ENCODE measurements at regions not wholly inside any gene's neighbourhood (a gene's known extent, or its start where the extent isn't known, plus 50 kb on each side); places are given as distances from the start of the nearest gene placed in this dataset.
"Not testable (repeated sequence)": the region's sequence is repeated elsewhere in the genome, so short reads cannot be mapped to it uniquely, and the experiment has no call there.

DNA sequence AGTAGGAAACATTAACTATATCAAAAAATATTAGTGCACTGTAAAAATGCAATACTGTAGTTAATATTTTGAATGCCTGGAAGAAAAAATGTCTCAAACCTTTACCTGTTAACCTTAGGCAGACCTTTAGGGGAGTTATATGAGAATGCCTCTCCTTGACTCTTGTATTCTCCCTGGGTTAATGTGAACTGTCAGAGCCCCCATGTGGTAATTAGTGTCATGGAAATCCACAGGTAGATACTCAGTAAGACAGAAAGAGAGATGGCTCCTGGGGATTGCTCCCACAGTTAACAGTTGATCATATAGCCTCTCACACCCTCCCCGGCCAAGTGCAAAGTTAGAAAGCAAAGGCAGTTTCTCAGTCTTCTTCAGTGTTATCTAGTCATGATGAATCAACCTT is 742.8 kb downstream of the NR2F1-AS1 start:
- peaks cover 10% of the 10 kb centered on the region for H3K9me3 Mint-ChIP-seq
- no peaks in the 10 kb centered on the region for H3K36me3 Mint-ChIP-seq (ENCODE audit: low read depth)
- no peak overlapping the region for H3K4me3 Mint-ChIP-seq
- H3K27me3 Mint-ChIP-seq = no peaks in the 10 kb centered on the region
- no peaks in the 10 kb centered on the region for H3K4me1 Mint-ChIP-seq (ENCODE audit: low read depth)
- H3K27ac Mint-ChIP-seq = no peak overlapping the region

DNA sequence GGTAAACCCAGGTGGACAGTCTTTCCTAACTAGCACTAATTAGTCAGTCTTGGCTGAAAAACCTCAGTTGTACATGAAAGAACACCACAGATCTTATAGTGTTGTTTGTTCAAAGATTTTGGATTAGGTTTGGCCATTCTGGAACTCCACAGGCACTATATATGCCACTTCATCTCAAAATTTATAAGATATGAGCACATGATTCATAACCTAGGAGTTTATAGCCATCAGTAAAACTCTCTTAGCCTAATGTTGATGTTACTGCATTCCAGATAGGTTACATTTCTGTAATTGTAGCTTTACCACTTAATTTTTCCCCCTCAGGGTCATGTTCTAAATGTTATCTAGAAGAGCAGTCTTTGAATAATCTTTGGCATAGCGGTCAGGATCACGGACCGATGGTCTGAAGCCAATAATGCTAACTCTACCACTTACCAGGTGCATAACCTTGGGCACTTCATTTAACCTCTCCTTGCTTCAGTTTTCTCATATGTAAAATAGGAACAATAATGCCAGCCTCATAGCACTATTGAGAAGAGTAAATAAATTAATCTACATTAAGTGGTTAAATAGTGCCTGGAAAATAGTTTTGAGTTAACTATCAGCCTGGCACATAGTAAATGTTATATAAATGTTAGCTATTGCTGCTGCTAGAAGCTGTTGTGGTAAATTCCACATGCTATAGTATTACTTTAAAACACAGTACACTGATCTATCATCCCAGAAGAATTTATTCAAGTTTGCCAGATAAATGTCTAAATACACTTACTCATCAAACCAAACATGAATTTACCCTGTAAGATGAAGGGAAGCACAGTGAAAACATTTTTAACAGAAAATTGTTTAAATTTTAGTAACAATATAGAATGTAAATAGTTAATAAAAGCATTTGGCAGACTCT is 743.9 kb downstream of the NR2F1-AS1 start:
- H3K27ac Mint-ChIP-seq = no peak overlapping the region
- H3K27me3 Mint-ChIP-seq = no peaks in the 10 kb centered on the region
- H3K4me3 Mint-ChIP-seq = no peak overlapping the region
- H3K9me3 Mint-ChIP-seq = peaks cover 16% of the 10 kb centered on the region
- no peaks in the 10 kb centered on the region for H3K4me1 Mint-ChIP-seq (ENCODE audit: low read depth)
- H3K36me3 Mint-ChIP-seq (ENCODE audit: low read depth) = no peaks in the 10 kb centered on the region

- no peak overlapping the region for H3K27ac Mint-ChIP-seq
- H3K9me3 Mint-ChIP-seq = peaks cover 12% of the 10 kb centered on the region
- no peaks in the 10 kb centered on the region for H3K36me3 Mint-ChIP-seq (ENCODE audit: low read depth)
- no peaks in the 10 kb centered on the region for H3K4me1 Mint-ChIP-seq (ENCODE audit: low read depth)
- H3K4me3 Mint-ChIP-seq = no peak overlapping the region
- no peaks in the 10 kb centered on the region for H3K27me3 Mint-ChIP-seq
Measured at GRCh38 chr5:92835712-92836111, 745.3 kb downstream of the NR2F1-AS1 start.

GRCh38 chr5:92823551-92823950 is 757.5 kb downstream of the NR2F1-AS1 start:
- H3K9me3 Mint-ChIP-seq; H3K36me3 Mint-ChIP-seq (ENCODE audit: low read depth); H3K4me1 Mint-ChIP-seq (ENCODE audit: low read depth); H3K27ac Mint-ChIP-seq; H3K4me3 Mint-ChIP-seq; H3K27me3 Mint-ChIP-seq: not testable (repeated sequence)

GRCh38 chr5:92822183-92822582 is 758.8 kb downstream of the NR2F1-AS1 start:
- Mint-ChIP-seq H3K9me3 (no peaks in the 10 kb centered on the region), H3K27me3 (no peaks in the 10 kb centered on the region), H3K4me3 (no peak overlapping the region), H3K4me1 (ENCODE audit: low read depth) (no peaks in the 10 kb centered on the region), H3K36me3 (ENCODE audit: low read depth) (no peaks in the 10 kb centered on the region), H3K27ac (no peak overlapping the region)

DNA sequence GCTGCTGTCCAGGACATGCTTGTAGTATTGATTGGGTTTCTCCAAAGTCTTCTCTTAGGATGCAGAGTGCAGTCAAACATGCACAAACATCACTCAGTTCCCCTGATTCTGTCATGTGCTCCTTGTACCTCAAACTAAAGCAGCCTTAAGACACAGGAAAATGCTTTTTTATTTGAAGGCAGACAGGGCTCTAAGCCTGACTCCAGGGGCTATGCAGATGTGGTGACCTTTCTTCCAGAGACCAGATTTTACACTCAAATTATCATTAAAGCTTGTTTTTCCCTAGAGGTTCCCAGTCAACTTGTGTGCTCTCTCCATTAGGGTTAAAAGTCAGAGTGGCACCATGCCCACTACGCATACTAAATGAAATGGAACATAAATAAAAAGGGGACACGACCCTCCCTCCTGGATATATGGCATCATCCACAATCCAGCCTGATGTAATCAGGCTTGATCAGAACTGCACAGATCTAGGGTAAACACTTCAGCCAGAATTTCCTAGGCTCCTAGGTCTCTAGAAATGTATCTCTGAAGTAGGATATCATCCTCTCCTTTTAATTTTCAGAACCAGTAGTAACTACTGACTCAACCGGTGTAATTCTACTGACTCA is 771.1 kb downstream of the NR2F1-AS1 start:
- H3K36me3 Mint-ChIP-seq (ENCODE audit: low read depth) = no peaks in the 10 kb centered on the region
- H3K4me1 Mint-ChIP-seq (ENCODE audit: low read depth) = no peaks in the 10 kb centered on the region
- no peaks in the 10 kb centered on the region for H3K9me3 Mint-ChIP-seq
- no peaks in the 10 kb centered on the region for H3K27me3 Mint-ChIP-seq
- H3K27ac Mint-ChIP-seq = no peak overlapping the region
- H3K4me3 Mint-ChIP-seq = no peak overlapping the region

DNA sequence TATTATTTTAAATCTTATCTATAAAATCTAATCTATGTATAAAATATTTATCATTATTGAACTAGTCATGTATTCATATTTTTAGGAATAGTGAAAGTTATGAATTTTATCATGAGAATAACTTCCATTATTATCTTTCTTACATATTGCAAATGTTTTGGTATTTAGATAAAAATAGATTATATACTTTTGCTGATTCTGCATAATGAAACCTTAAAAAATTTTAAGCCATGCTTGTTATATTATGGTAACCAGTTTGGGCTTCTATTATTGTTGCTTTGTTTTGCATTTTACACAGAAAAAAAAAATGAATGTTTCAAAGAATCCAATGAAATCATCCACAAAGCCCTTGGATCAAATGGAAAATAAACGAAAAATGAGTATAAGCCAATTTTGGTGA is 772.5 kb downstream of the NR2F1-AS1 start:
- Mint-ChIP-seq H3K36me3 (ENCODE audit: low read depth) (no peaks in the 10 kb centered on the region), H3K27me3 (no peaks in the 10 kb centered on the region), H3K27ac (no peak overlapping the region), H3K4me1 (ENCODE audit: low read depth) (no peaks in the 10 kb centered on the region), H3K4me3 (no peak overlapping the region), H3K9me3 (peaks cover 3% of the 10 kb centered on the region)

DNA sequence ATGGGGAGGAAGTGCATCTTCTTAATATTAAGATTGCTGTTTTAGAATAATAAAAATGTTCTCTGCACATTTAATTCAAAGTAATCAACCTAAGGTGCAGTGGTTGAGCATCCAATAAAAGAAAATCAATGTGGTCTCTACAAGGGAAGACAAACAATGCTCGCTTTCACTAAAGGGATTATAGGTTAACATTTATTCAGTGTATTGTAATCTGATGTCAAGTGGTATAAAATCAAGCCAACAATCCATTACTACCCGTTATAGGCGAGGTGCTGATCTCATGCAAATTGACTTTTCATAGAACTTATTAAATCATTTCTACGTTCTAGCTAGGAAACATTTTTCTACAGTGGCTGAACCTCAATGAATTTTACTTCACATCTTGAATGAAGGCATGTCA is 773.9 kb downstream of the NR2F1-AS1 start:
- H3K36me3 Mint-ChIP-seq (ENCODE audit: low read depth) = no peaks in the 10 kb centered on the region

DNA sequence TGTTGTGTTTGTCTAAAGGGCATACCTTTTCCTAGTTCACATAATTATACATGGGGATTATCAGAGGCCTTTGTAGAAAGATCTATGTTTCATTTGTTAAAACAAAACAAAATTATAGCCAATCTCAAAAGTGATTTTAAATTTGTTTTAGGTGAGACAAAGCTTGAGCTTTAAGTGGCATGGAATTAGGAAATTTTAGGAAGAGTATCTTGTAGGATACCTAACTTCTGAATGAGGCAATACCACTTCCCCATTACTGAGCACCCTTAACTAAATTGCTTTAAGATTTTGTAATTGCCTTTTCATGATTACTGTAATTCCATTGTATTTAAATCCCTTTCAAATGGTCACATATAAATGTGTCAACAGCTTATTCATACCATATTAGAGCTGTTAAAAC is 775.6 kb downstream of the NR2F1-AS1 start:
- Mint-ChIP-seq H3K36me3 (ENCODE audit: low read depth) (no peaks in the 10 kb centered on the region), H3K9me3 (peaks cover 4% of the 10 kb centered on the region), H3K4me3 (no peak overlapping the region), H3K27ac (no peak overlapping the region), H3K4me1 (ENCODE audit: low read depth) (no peaks in the 10 kb centered on the region), H3K27me3 (no peaks in the 10 kb centered on the region)

More for the DNA sequence above, 773.9 kb downstream of the NR2F1-AS1 start:
- Mint-ChIP-seq H3K9me3 (peaks cover 4% of the 10 kb centered on the region), H3K4me3 (no peak overlapping the region), H3K27ac (no peak overlapping the region), H3K27me3 (no peaks in the 10 kb centered on the region), H3K4me1 (ENCODE audit: low read depth) (no peaks in the 10 kb centered on the region)

DNA sequence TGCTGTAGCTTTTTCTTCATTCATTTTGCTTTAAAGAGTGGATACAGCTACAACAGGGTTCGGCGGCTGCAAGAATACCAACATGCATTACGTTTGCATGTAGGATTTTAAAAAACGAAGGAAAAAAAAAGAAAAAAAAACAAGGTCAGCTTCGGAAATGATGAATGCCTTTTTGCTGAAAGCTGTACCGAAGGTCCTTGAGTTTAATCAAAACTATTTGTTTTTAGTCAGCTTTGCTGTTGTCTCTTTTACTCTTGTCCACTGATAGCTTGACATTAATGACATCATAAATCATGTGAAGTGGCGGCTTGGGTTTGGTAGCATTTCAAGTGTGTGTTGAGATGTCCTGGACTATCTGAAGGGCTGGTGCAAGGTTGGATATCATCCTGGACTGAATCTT is 779.1 kb downstream of the NR2F1-AS1 start:
- no peak overlapping the region for H3K27ac Mint-ChIP-seq
- peaks cover 8% of the 10 kb centered on the region for H3K9me3 Mint-ChIP-seq
- no peaks in the 10 kb centered on the region for H3K36me3 Mint-ChIP-seq (ENCODE audit: low read depth)
- H3K27me3 Mint-ChIP-seq = no peaks in the 10 kb centered on the region
- no peaks in the 10 kb centered on the region for H3K4me1 Mint-ChIP-seq (ENCODE audit: low read depth)
- no peak overlapping the region for H3K4me3 Mint-ChIP-seq

DNA sequence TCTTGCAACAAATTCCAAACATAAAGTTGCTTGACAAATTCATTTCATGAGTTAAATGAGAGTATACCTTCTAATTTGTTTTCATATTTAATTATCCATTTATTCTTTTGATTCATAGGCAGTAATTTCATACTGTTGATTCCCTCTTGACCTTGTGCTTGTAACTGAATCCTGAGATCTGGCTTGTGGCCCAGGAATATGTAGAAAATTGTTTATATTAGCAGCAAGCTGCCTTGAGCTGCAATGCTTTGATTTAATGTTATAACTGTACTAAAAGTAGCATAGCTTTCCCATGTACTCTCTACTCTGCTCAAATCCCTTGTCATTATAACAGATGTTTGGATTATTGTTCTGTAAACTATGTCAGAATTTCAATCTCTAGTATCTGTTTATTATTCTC is 780.7 kb downstream of the NR2F1-AS1 start:
- H3K4me1 Mint-ChIP-seq (ENCODE audit: low read depth) = no peaks in the 10 kb centered on the region
- H3K4me3 Mint-ChIP-seq = no peak overlapping the region
- no peaks in the 10 kb centered on the region for H3K36me3 Mint-ChIP-seq (ENCODE audit: low read depth)
- H3K9me3 Mint-ChIP-seq = peaks cover 11% of the 10 kb centered on the region
- no peaks in the 10 kb centered on the region for H3K27me3 Mint-ChIP-seq
- no peak overlapping the region for H3K27ac Mint-ChIP-seq

DNA sequence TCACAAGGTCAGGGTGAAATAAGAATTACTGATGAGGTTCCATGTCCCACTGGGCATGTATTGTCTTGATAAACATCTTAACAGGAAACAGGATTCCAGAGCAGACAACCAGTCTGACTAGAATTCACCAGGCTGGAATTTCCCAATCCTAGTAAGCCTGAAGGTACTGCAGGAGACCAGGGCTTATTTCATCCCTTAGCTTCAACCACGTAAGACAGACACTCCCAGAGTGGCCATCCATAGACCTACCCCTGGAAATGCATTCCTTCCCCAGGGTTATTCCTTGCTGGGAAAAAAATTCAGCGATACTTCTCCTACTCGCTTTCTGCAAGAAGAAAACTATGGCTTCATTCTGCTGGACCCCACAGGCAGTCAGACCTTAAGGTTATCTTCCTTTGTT is 785.4 kb downstream of the NR2F1-AS1 start:
- H3K9me3 Mint-ChIP-seq = peaks cover 21% of the 10 kb centered on the region
- H3K4me1 Mint-ChIP-seq (ENCODE audit: low read depth) = no peaks in the 10 kb centered on the region
- no peaks in the 10 kb centered on the region for H3K27me3 Mint-ChIP-seq
- H3K4me3 Mint-ChIP-seq = no peak overlapping the region
- no peak overlapping the region for H3K27ac Mint-ChIP-seq
- no peaks in the 10 kb centered on the region for H3K36me3 Mint-ChIP-seq (ENCODE audit: low read depth)

GRCh38 chr5:92780057-92780456 is 801.0 kb downstream of the NR2F1-AS1 start:
- Mint-ChIP-seq H3K27ac (no peak overlapping the region), H3K27me3 (no peaks in the 10 kb centered on the region), H3K9me3 (no peaks in the 10 kb centered on the region)

DNA sequence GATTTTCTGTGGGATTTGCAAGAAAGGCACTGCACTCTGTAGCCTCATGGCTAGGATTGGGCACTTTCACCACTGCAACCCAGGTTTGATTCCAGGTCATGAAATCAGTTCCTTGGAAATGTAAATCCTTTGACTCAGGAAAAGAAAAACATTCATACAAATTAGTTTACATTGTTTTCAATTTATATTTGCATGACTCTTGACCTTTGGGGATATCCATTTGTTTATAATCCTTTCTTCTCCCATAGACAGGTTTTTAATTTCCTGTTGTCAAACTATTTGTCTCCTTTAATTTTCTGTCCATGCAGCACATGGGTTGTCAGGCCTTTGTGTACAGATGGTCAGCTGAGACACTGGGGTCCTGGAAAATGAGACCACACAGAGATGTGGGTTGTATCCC is 801.5 kb downstream of the NR2F1-AS1 start:
- H3K36me3 Mint-ChIP-seq (ENCODE audit: low read depth) = no peaks in the 10 kb centered on the region
- no peak overlapping the region for H3K27ac Mint-ChIP-seq
- H3K9me3 Mint-ChIP-seq = no peaks in the 10 kb centered on the region
- no peaks in the 10 kb centered on the region for H3K27me3 Mint-ChIP-seq
- no peak overlapping the region for H3K4me3 Mint-ChIP-seq
- H3K4me1 Mint-ChIP-seq (ENCODE audit: low read depth) = no peaks in the 10 kb centered on the region

More at GRCh38 chr5:92780057-92780456, 801.0 kb downstream of the NR2F1-AS1 start:
- Mint-ChIP-seq H3K4me3 (no peak overlapping the region), H3K4me1 (ENCODE audit: low read depth) (no peaks in the 10 kb centered on the region), H3K36me3 (ENCODE audit: low read depth) (no peaks in the 10 kb centered on the region)

DNA sequence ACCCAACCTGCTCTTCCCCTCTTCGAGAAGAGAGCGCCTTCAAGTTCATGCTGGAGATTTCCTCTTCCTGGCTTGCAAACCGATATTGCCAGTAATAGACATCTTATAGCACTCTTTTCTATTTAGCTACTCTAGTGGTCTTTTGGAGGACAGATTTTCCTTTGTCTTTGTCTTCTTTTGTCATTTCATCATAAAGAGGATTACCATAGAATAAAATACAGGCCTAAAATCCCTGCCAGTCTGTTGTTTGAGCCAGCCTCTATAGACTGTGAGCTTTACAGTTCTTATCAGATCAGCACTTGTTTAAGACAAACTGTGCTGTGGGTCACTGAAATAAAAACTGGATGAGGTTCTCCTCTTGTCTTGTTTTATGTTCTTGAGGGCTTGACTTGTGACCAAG is 802.8 kb downstream of the NR2F1-AS1 start:
- H3K4me3 Mint-ChIP-seq = no peak overlapping the region
- H3K27me3 Mint-ChIP-seq = no peaks in the 10 kb centered on the region
- H3K9me3 Mint-ChIP-seq = no peaks in the 10 kb centered on the region
- H3K36me3 Mint-ChIP-seq (ENCODE audit: low read depth) = no peaks in the 10 kb centered on the region
- H3K27ac Mint-ChIP-seq = no peak overlapping the region
- no peaks in the 10 kb centered on the region for H3K4me1 Mint-ChIP-seq (ENCODE audit: low read depth)

DNA sequence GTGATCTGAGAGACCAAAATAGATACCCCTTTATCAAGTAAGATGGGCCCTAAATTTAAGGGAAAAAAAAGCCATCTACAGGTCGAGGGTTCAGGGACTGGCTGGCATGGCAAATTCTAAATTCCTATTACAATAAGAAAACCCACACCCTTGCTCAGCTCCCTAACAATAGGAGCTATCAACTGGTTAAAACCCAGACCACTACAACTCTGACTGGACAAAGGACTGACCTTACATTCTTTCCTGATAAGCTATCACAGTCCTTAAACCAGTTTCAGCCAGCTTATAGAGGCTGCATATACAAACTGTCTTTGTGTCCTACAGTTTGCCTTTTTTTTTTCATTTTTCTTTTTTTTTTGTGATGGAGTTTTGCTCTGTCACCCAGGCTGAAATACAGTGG is 803.6 kb downstream of the NR2F1-AS1 start:
- no peaks in the 10 kb centered on the region for H3K4me1 Mint-ChIP-seq (ENCODE audit: low read depth)
- no peak overlapping the region for H3K4me3 Mint-ChIP-seq
- H3K9me3 Mint-ChIP-seq = no peaks in the 10 kb centered on the region
- H3K27me3 Mint-ChIP-seq = no peaks in the 10 kb centered on the region
- no peak overlapping the region for H3K27ac Mint-ChIP-seq
- H3K36me3 Mint-ChIP-seq (ENCODE audit: low read depth) = no peaks in the 10 kb centered on the region

Measured in stimulated activated naive CD8-positive, alpha-beta T cell treated with anti-CD3 and anti-CD28 coated beads, Interleukin-15, Interleukin-2, amounts not matched to agents 100 ng/mL and 50 ng/mL, for 24 hours (primary cell).